Trophoblast cell (in vitro differentiated cells and primary cell): ENCODE measurements at regions not wholly inside any gene's neighbourhood (a gene's known extent, or its start where the extent isn't known, plus 50 kb on each side); places are given as distances from the start of the nearest gene placed in this dataset.
A peak's percentile ranks its signal among the peaks of the same experiment; 100 is the strongest.

ENCODE experiments used
- DNase-seq, 2 donors: peaks; one replicate each; pipeline ENCODE4 v3.0.0-alpha.2; 2016
- H2AFZ ChIP-seq: 2 replicates; pipeline ENCODE4 v1.6.1; 2013; ENCODE audit warnings: low read length, moderate library complexity, mild to moderate bottlenecking; ENCODE audit not compliant: insufficient read depth, poor library complexity
- H2AK5ac ChIP-seq: 2 replicates; pipeline ENCODE4 v1.6.1; 2013; ENCODE audit warnings: mild to moderate bottlenecking, low read length
- H2BK120ac ChIP-seq: 2 replicates; pipeline ENCODE4 v1.6.1; 2013; ENCODE audit warnings: low read length, mild to moderate bottlenecking, moderate library complexity; ENCODE audit not compliant: insufficient read depth, poor library complexity
- H2BK12ac ChIP-seq: 2 replicates; pipeline ENCODE4 v1.6.1; 2013; ENCODE audit warnings: mild to moderate bottlenecking, low read length, moderate library complexity
- H2BK5ac ChIP-seq: 2 replicates; pipeline ENCODE4 v1.6.1; 2013; ENCODE audit warnings: low read length, low read depth, moderate library complexity, mild to moderate bottlenecking; ENCODE audit not compliant: poor library complexity
- H3K14ac ChIP-seq: 2 replicates; pipeline ENCODE4 v1.6.1; 2013; ENCODE audit warnings: mild to moderate bottlenecking, low read length
- H3K18ac ChIP-seq: 2 replicates; pipeline ENCODE4 v1.6.1; 2013; ENCODE audit warnings: mild to moderate bottlenecking, low read length
- H3K23ac ChIP-seq: 2 replicates; pipeline ENCODE4 v1.6.1; 2013; ENCODE audit warnings: low read length
- H3K27ac ChIP-seq: 2 replicates; pipeline ENCODE4 v1.5.1; 2013; ENCODE audit warnings: low read depth, mild to moderate bottlenecking, inconsistent platforms, low read length, moderate library complexity
- H3K27me3 ChIP-seq: 2 replicates; pipeline ENCODE4 v1.6.1; 2013; ENCODE audit warnings: inconsistent platforms, mild to moderate bottlenecking, low read length, moderate library complexity; ENCODE audit not compliant: insufficient read depth
- H3K36me3 ChIP-seq, 2 experiments: 1 replicate in 1 of 2; 2 replicates in 1 of 2; pipeline ENCODE4 v1.6.1; 2013; ENCODE audit warnings: low read length in 2 of 2, mild to moderate bottlenecking in 2 of 2, moderate library complexity in 1 of 2; ENCODE audit not compliant: insufficient read depth in 2 of 2, control insufficient read depth in 1 of 2
- H3K4ac ChIP-seq: 2 replicates; pipeline ENCODE4 v1.6.1; 2013; ENCODE audit warnings: low read depth, mild to moderate bottlenecking, low read length, moderate library complexity
- H3K4me1 ChIP-seq, 2 experiments: 1 replicate in 1 of 2; 2 replicates in 1 of 2; pipeline ENCODE4 v1.6.1; 2013; ENCODE audit warnings: low read length in 2 of 2, mild to moderate bottlenecking in 2 of 2, moderate library complexity in 1 of 2; ENCODE audit not compliant: insufficient read depth in 2 of 2, control insufficient read depth in 1 of 2
- H3K4me2 ChIP-seq: 2 replicates; pipeline ENCODE4 v1.6.1; 2013; ENCODE audit warnings: inconsistent platforms, mild to moderate bottlenecking, low read length, moderate library complexity
- H3K4me3 ChIP-seq: 2 replicates; pipeline ENCODE4 v1.5.1; 2013; ENCODE audit warnings: mild to moderate bottlenecking, low read depth, low read length, inconsistent platforms
- H3K79me1 ChIP-seq: one replicate; pipeline ENCODE4 v1.6.1; 2013; ENCODE audit warnings: low read length
- H3K79me2 ChIP-seq: 2 replicates; pipeline ENCODE4 v1.6.1; 2013; ENCODE audit warnings: low read length, mild to moderate bottlenecking; ENCODE audit not compliant: control insufficient read depth, insufficient read depth, poor library complexity
- H3K9ac ChIP-seq: 2 replicates; pipeline ENCODE4 v1.6.1; 2013; ENCODE audit warnings: mild to moderate bottlenecking, low read length
- H3K9me3 ChIP-seq: 2 replicates; pipeline ENCODE4 v1.6.1; 2013; ENCODE audit warnings: low read depth, mild to moderate bottlenecking, control low read depth, inconsistent platforms, low read length; ENCODE audit not compliant: insufficient read depth
- H4K12ac ChIP-seq: 2 replicates; pipeline ENCODE4 v1.6.1; 2013; ENCODE audit warnings: low read depth, mild to moderate bottlenecking, low read length, moderate library complexity
- H4K8ac ChIP-seq: 2 replicates; pipeline ENCODE4 v1.6.1; 2013; ENCODE audit warnings: low read depth, mild to moderate bottlenecking, low read length, moderate library complexity
- H4K91ac ChIP-seq: one replicate; pipeline ENCODE4 v1.6.1; 2013; ENCODE audit warnings: low read depth, mild to moderate bottlenecking, low read length, moderate library complexity
- WGBS: extraction: QIAGEN DNeasy Blood & Tissue Kit; methylation state at CpG from one replicate; pipeline ENCODE4 v1.1.7; 2013; ENCODE audit warnings: missing lambda C conversion rate; ENCODE audit not compliant: insufficient read length, insufficient coverage; ENCODE audit errors: extremely low coverage; 5-methylcytosine and 5-hydroxymethylcytosine counted together

DNA sequence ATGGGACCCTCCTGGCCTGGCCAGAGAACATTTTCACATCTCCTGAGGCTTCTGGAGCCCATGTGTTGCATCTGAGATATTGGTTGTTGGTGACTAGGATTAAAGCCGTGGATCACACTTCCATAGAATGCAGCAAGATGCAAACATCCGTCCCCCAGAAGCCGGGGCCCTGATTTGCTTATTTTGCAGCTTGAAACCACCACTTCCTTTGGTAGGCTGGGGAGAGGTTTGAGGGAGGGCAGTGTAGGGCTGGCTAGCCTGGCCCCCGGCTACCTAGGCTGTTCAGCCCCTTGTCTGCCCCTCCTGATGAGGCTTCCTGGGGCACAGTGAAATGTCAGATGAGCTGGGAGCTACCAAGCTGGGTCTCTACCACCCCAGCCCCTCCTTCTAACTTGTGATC lies 209.7 kb upstream of the PWP1 start:
- Histone ChIP-seq H3K9me3 (no peaks in the 10 kb centered on the region), H3K4me2 (no peak overlapping the region), H3K27ac (no peak overlapping the region), H4K12ac (no peak overlapping the region), H2BK12ac (no peak overlapping the region), H3K23ac (no peak overlapping the region), H2BK5ac (no peak overlapping the region), H3K79me2 (no peaks in the 10 kb centered on the region), H3K18ac (no peak overlapping the region), H4K91ac (no peak overlapping the region), H2AK5ac (no peak overlapping the region), H3K9ac (no peak overlapping the region), H3K36me3 (no peaks in the 10 kb centered on the region), H3K4me3 (no peak overlapping the region), H3K27me3 (no peaks in the 10 kb centered on the region), H2BK120ac (no peak overlapping the region), H3K4me1 (no peaks in the 10 kb centered on the region), H3K4ac (no peak overlapping the region), H2AFZ (no peak overlapping the region), H3K79me1 (no peaks in the 10 kb centered on the region), H4K8ac (no peak overlapping the region), H3K14ac (no peak overlapping the region)
- DNase-seq: no peak
- no CpG with 5 or more reads among the region's 4 CpGs for WGBS

DNA sequence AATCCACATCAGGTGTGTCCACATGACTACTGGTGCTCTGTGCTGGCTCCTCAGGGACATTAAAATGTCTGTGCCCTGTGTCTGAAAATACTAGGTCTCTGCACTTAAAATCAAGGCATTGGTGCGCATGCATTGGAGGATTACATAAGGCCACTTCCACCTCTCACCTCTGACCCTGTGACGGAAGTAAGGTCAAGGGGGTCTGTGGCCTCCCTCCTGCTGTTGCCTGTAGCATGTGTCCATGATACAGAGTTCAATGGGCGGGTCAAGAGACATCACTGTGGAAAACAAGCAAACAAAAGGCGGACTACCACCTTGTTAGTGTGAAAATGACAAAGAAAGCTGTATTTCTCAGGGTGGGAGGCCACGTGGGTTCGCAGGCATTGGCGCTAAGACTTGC lies 208.6 kb upstream of the PWP1 start:
- WGBS: no CpG with 5 or more reads among the region's 7 CpGs
- Histone ChIP-seq H3K4ac (no peak overlapping the region), H2AFZ (no peak overlapping the region), H3K23ac (no peak overlapping the region), H3K4me3 (no peak overlapping the region), H3K27me3 (no peaks in the 10 kb centered on the region), H3K4me1 (no peaks in the 10 kb centered on the region), H2BK120ac (no peak overlapping the region), H4K8ac (no peak overlapping the region), H3K14ac (no peak overlapping the region), H3K79me2 (no peaks in the 10 kb centered on the region), H4K91ac (no peak overlapping the region), H2BK5ac (no peak overlapping the region), H3K9me3 (no peaks in the 10 kb centered on the region), H3K36me3 (no peaks in the 10 kb centered on the region), H4K12ac (no peak overlapping the region), H3K18ac (no peak overlapping the region), H3K27ac (no peak overlapping the region), H3K79me1 (no peaks in the 10 kb centered on the region), H2BK12ac (no peak overlapping the region), H2AK5ac (no peak overlapping the region), H3K4me2 (no peak overlapping the region), H3K9ac (no peak overlapping the region)
- no peak for DNase-seq

- DNase-seq: peak in 1 of 2 donors; percentile 16
- H3K4me3 ChIP-seq: no peak overlapping the region
- H3K79me1 ChIP-seq: no peaks in the 10 kb centered on the region
- H3K18ac ChIP-seq: no peak overlapping the region
- no peaks in the 10 kb centered on the region for H3K4me1 ChIP-seq
- no peak overlapping the region for H3K27ac ChIP-seq
- H3K4ac ChIP-seq: no peak overlapping the region
- no peak overlapping the region for H4K91ac ChIP-seq
- no peak overlapping the region for H2BK12ac ChIP-seq
- H3K9ac ChIP-seq: no peak overlapping the region
- H2AFZ ChIP-seq: no peak overlapping the region
- H2BK5ac ChIP-seq: no peak overlapping the region
- H3K36me3 ChIP-seq: no peaks in the 10 kb centered on the region
- H2BK120ac ChIP-seq: no peak overlapping the region
- no peak overlapping the region for H2AK5ac ChIP-seq
- no peak overlapping the region for H3K23ac ChIP-seq
- no peaks in the 10 kb centered on the region for H3K27me3 ChIP-seq
- H3K14ac ChIP-seq: no peak overlapping the region
- no peaks in the 10 kb centered on the region for H3K79me2 ChIP-seq
- no CpG with 5 or more reads among the region's 2 CpGs for WGBS
- no peak overlapping the region for H4K12ac ChIP-seq
- no peak overlapping the region for H4K8ac ChIP-seq
- H3K4me2 ChIP-seq: no peak overlapping the region
- no peaks in the 10 kb centered on the region for H3K9me3 ChIP-seq
Observed at GRCh38 chr12:107477947-107478610, 207.5 kb upstream of the PWP1 start.

- no CpG with 5 or more reads among the region's 1 CpG for WGBS
- Histone ChIP-seq H4K12ac (no peak overlapping the region), H2BK12ac (no peak overlapping the region), H3K4me2 (no peak overlapping the region), H2AFZ (no peak overlapping the region), H3K4me3 (no peak overlapping the region), H3K36me3 (no peaks in the 10 kb centered on the region), H4K91ac (no peak overlapping the region), H2AK5ac (no peak overlapping the region), H3K23ac (no peak overlapping the region), H3K27ac (no peak overlapping the region), H3K9ac (no peak overlapping the region), H3K9me3 (no peaks in the 10 kb centered on the region), H2BK120ac (no peak overlapping the region), H3K27me3 (no peaks in the 10 kb centered on the region), H3K4ac (no peak overlapping the region), H3K14ac (no peak overlapping the region), H3K18ac (no peak overlapping the region), H3K4me1 (no peaks in the 10 kb centered on the region), H4K8ac (no peak overlapping the region), H2BK5ac (no peak overlapping the region), H3K79me2 (no peaks in the 10 kb centered on the region), H3K79me1 (no peaks in the 10 kb centered on the region)
- DNase-seq: no peak
Observed at GRCh38 chr12:107478881-107479280, 206.7 kb upstream of the PWP1 start.
